HepG2 (cell line): ENCODE measurements at regions not wholly inside any gene's neighbourhood (a gene's known extent, or its start where the extent isn't known, plus 50 kb on each side); places are given as distances from the start of the nearest gene placed in this dataset.

Experiments used
- ATAC-seq: fragments of 200-7000 bp; cut with Tn5 transposase; 3 replicates; pipeline ENCODE4 v1.9.1; 2020; ENCODE audit warnings: mild to moderate bottlenecking, moderate library complexity
- BruUV-seq: library from RNA; stranded (reverse); fragments of 400-500 nt; replicated peaks from 2 replicates; lab custom pipeline; 2021; lab: Mats Ljungman, UMichigan
- CTCF ChIA-PET: fragments of 300-600 bp; formaldehyde crosslinking; extraction: SDS; loops from one replicate; lab custom pipeline; 2021; ENCODE audit warnings: low total read pairs, inconsistent platforms, low intra/inter-chr PET ratio; lab: Yijun Ruan, JAX
- POLR2A ChIA-PET: fragments of 350-600 bp; sonication (Branson Sonifier 250); formaldehyde crosslinking; loops from one replicate; lab custom pipeline; 2020; ENCODE audit warnings: antibody characterized with exemption, inconsistent platforms; lab: Yijun Ruan, JAX
- DNase-seq: peaks from one replicate; pipeline ENCODE4 v3.0.0-alpha.2; 2015; ENCODE audit warnings: low spot score
- FAIRE-seq: peaks from 3 replicates; lab custom pipeline; 2011; peaks lifted over from hg19 to GRCh38; lab: Jason Lieb, UNC
- H2AFZ ChIP-seq: one replicate; pipeline ENCODE4 v1.6.1; 2011; ENCODE audit warnings: low read length, inconsistent platforms
- H3K27ac ChIP-seq: fragments of 300-600 bp; 3 replicates; pipeline ENCODE4 v1.8.0; 2011; ENCODE audit warnings: mixed run types, mild to moderate bottlenecking, mixed read lengths, low read length, inconsistent platforms; ENCODE audit not compliant: insufficient read depth; ENCODE audit errors: extremely low read length
- H3K27me3 ChIP-seq, 2 experiments: fragments of 200-600 bp in 1 of 2; 2 replicates in 1 of 2; 3 replicates in 1 of 2; pipeline versions ENCODE4 v1.6.0 to v1.8.0; 2011; ENCODE audit warnings: low read length in 2 of 2, mild to moderate bottlenecking in 2 of 2, moderate library complexity in 2 of 2, inconsistent platforms in 1 of 2; ENCODE audit not compliant: insufficient read depth in 2 of 2, control insufficient read depth in 1 of 2
- H3K36me3 ChIP-seq, 2 experiments: fragments of 200-600 bp in 1 of 2; replicated peaks in 1 of 2; 2 replicates in 1 of 2; 3 replicates in 1 of 2; pipeline versions ENCODE4 v1.5.1 to v1.8.0; 2011; ENCODE audit warnings: low read length in 2 of 2, inconsistent platforms in 1 of 2; ENCODE audit not compliant: insufficient read depth in 2 of 2, control insufficient read depth in 1 of 2
- H3K4me1 ChIP-seq: 2 replicates; pipeline ENCODE4 v1.5.1; 2012; ENCODE audit warnings: low read length, inconsistent platforms; ENCODE audit not compliant: insufficient read depth
- H3K4me2 ChIP-seq: 2 replicates; pipeline ENCODE4 v1.6.0; 2011; ENCODE audit warnings: low read depth, low read length, inconsistent platforms
- H3K4me3 ChIP-seq, 3 experiments: fragments of 200-600 bp in 1 of 3; sonication (generic), shearing (Covaris generic) in 1 of 3; replicated peaks in 1 of 3; 2 replicates each; pipeline ENCODE4 v1.5.1; 2011 to 2016; ENCODE audit warnings: low read length in 3 of 3, inconsistent platforms in 2 of 3, low read depth in 2 of 3, mild to moderate bottlenecking in 2 of 3, control low read depth in 1 of 3, mixed read lengths in 1 of 3; ENCODE audit not compliant: insufficient read depth in 1 of 3
- H3K79me2 ChIP-seq: one replicate; pipeline ENCODE4 v1.6.1; 2011; ENCODE audit warnings: low read length, inconsistent platforms; ENCODE audit not compliant: insufficient read depth
- H3K9ac ChIP-seq: 2 replicates; pipeline ENCODE4 v1.6.0; 2011; ENCODE audit warnings: mild to moderate bottlenecking, low read depth, low read length, inconsistent platforms; ENCODE audit not compliant: insufficient read depth
- H3K9me3 ChIP-seq: 2 replicates; pipeline ENCODE4 v1.5.1; 2012; ENCODE audit warnings: mild to moderate bottlenecking, low read length
- H4K20me1 ChIP-seq: 2 replicates; pipeline ENCODE4 v1.6.0; 2011; ENCODE audit warnings: inconsistent platforms, mild to moderate bottlenecking, low read length, moderate library complexity; ENCODE audit not compliant: insufficient read depth
- ATF7 ChIP-seq, 2 experiments: fragments of 450-650 bp in 1 of 2; sonication (generic) in 1 of 2; formaldehyde crosslinking in 1 of 2; IDR thresholded peaks; 2 replicates each; pipeline versions ENCODE4 v1.4.0 to v1.6.1; 2016 to 2020; ENCODE audit warnings: antibody characterized with exemption in 1 of 2, mild to moderate bottlenecking in 1 of 2, missing genetic modification reagents in 1 of 2
- CBX1 ChIP-seq: IDR thresholded peaks from one replicate; pipeline ENCODE4 v1.6.1; 2016; ENCODE audit warnings: antibody characterized with exemption, low read depth
- ELF3 ChIP-seq: IDR thresholded peaks from 2 replicates; pipeline ENCODE4 v1.6.1; 2016; ENCODE audit warnings: missing genetic modification reagents, missing compliant biosample characterization
- FOXA3 ChIP-seq: IDR thresholded peaks from 2 replicates; pipeline ENCODE4 v1.6.1; 2016; ENCODE audit warnings: missing genetic modification reagents, missing compliant biosample characterization
- FOXM1 ChIP-seq: sonication (generic); formaldehyde crosslinking; IDR thresholded peaks from 2 replicates; pipeline ENCODE4 v1.5.0; 2020; ENCODE audit warnings: missing genetic modification reagents
- HDAC6 ChIP-seq: fragments of 200-600 bp; sonication (generic); IDR thresholded peaks from 2 replicates; pipeline ENCODE4 v1.7.0; 2017; ENCODE audit warnings: mild to moderate bottlenecking, antibody characterized with exemption, low read length, low read depth
- HNF4A ChIP-seq: sonication (generic); formaldehyde crosslinking; IDR thresholded peaks from 2 replicates; pipeline ENCODE4 v1.4.0; 2020; ENCODE audit warnings: missing genetic modification reagents
- HOXA5 ChIP-seq: sonication (generic); formaldehyde crosslinking; IDR thresholded peaks from 2 replicates; pipeline ENCODE4 v1.4.0; 2020; ENCODE audit warnings: missing genetic modification reagents
- HOXA9 ChIP-seq: sonication (generic); formaldehyde crosslinking; IDR thresholded peaks from 2 replicates; pipeline ENCODE4 v1.8.1; 2022; ENCODE audit warnings: missing genetic modification reagents, mild to moderate bottlenecking, moderate library complexity, borderline replicate concordance
- KAT7 ChIP-seq: IDR thresholded peaks from 2 replicates; pipeline ENCODE4 v1.6.1; 2018; ENCODE audit warnings: borderline replicate concordance, missing compliant biosample characterization
- MLLT10 ChIP-seq: sonication (generic); formaldehyde crosslinking; IDR thresholded peaks from 2 replicates; pipeline ENCODE4 v1.4.0; 2020; ENCODE audit warnings: missing genetic modification reagents
- NFE2 ChIP-seq: sonication (generic); formaldehyde crosslinking; IDR thresholded peaks from 2 replicates; pipeline ENCODE4 v1.4.0; 2020; ENCODE audit warnings: missing genetic modification reagents
- SATB2 ChIP-seq: sonication (generic); formaldehyde crosslinking; IDR thresholded peaks from 2 replicates; pipeline ENCODE4 v1.5.0; 2020; ENCODE audit warnings: missing genetic modification reagents
- SKIL ChIP-seq: sonication (generic); formaldehyde crosslinking; IDR thresholded peaks from 2 replicates; pipeline ENCODE4 v1.8.0; 2022; ENCODE audit warnings: missing genetic modification reagents, mild to moderate bottlenecking, moderate library complexity, borderline replicate concordance
- ZNF230 ChIP-seq: sonication (generic); formaldehyde crosslinking; IDR thresholded peaks from 2 replicates; pipeline ENCODE4 v1.4.0; 2020; ENCODE audit warnings: mild to moderate bottlenecking, missing genetic modification reagents
- ZNF484 ChIP-seq: sonication (generic); formaldehyde crosslinking; IDR thresholded peaks from 2 replicates; pipeline ENCODE4 v1.5.1; 2020; ENCODE audit warnings: mild to moderate bottlenecking, low read depth, missing genetic modification reagents, borderline replicate concordance
- ZNF567 ChIP-seq: sonication (generic); formaldehyde crosslinking; IDR thresholded peaks from 2 replicates; pipeline ENCODE4 v1.8.1; 2023; ENCODE audit warnings: mild to moderate bottlenecking, missing genetic modification reagents, borderline replicate concordance
- ZNF614 ChIP-seq: IDR thresholded peaks from 2 replicates; pipeline ENCODE4 v1.6.1; 2018; ENCODE audit warnings: missing biosample characterization, missing genetic modification reagents, inconsistent platforms, borderline replicate concordance
- WGBS: methylation state at CpG from one replicate; pipeline ENCODE4 v1.1.6; 2017; ENCODE audit warnings: low lambda C conversion rate; 5-methylcytosine and 5-hydroxymethylcytosine counted together
- in situ Hi-C: cut with HindIII; loops from 2 replicates; pipeline ENCODE4 v1.10.0; 2017; ENCODE audit warnings: low pct_unique_long_range_greater_than_20kb; ENCODE audit not compliant: extremely low pct_ligation_motif_present
- intact Hi-C: fragments of 100-400 bp; cut with micrococcal nuclease; formaldehyde crosslinking; loops from one replicate; pipeline ENCODE4 v1.10.0; 2022; ENCODE audit not compliant: unreplicated experiment
- TF ChIP-seq, protein P1 (sequence below): sonication (generic); formaldehyde crosslinking; IDR thresholded peaks from 2 replicates; pipeline ENCODE4 v1.4.0; 2020; ENCODE audit warnings: mild to moderate bottlenecking, missing genetic modification reagents

GRCh38 chr12:87930033-87930432 is 99.2 kb downstream of the C12orf50 start:
- WGBS = 3% methylated on average over 2 of the region's 2 CpGs
- H3K27me3 ChIP-seq = no peaks in the 10 kb centered on the region; a peak in 1 of 5 replicates
- H3K9ac ChIP-seq = no peak overlapping the region
- H2AFZ ChIP-seq = no peak overlapping the region
- CTCF ChIA-PET = no interaction called here
- no peaks in the 10 kb centered on the region for H4K20me1 ChIP-seq
- no peak overlapping the region for H3K27ac ChIP-seq
- TF ChIP-seq, protein P1, sequence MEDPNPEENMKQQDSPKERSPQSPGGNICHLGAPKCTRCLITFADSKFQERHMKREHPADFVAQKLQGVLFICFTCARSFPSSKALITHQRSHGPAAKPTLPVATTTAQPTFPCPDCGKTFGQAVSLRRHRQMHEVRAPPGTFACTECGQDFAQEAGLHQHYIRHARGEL (CRISPR knock-in tag) = no peak
- TF ChIP-seq SKIL (CRISPR knock-in tag) (no peak), ZNF567 (CRISPR knock-in tag) (no peak)
- TF ChIP-seq, all 625 proteins: peak for 0
- no TSS peak for BruUV-seq
- intact Hi-C loops (no loop called here), in situ Hi-C loops (no loop called here)
- FAIRE-seq = no peak
- Histone ChIP-seq H3K79me2 (no peaks in the 10 kb centered on the region), H3K9me3 (no peaks in the 10 kb centered on the region), H3K36me3 (no peaks in the 10 kb centered on the region), H3K4me2 (no peak overlapping the region), H3K4me1 (no peaks in the 10 kb centered on the region), H3K4me3 (no peak overlapping the region)
- no peak for ATAC-seq
- no peak for DNase-seq
- POLR2A ChIA-PET = no interaction called here

DNA sequence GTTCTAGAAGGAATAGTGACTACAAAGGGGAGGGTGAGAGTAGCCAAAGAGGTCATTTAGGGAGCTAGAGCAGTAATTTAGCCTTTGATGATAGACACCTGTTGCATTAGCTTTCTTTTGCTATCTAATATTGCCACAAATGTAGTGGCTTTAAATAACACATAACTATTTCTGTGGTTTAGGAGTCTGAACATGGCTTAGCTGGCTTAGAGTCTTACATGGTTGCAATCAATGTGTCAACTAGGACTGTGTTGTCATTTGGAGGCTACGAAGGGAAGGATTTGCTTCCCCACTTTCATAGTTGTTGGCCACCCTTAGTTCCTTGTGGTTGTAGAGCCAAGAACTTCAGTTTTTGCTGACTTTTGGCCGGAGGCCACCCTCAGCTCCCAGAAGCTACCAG is 99.9 kb downstream of the C12orf50 start:
- DNase-seq (no peak), FAIRE-seq (no peak), ATAC-seq (no peak)
- no peak overlapping the region for H3K27ac ChIP-seq
- no peak overlapping the region for H2AFZ ChIP-seq
- no peaks in the 10 kb centered on the region; a peak in 1 of 5 replicates for H3K27me3 ChIP-seq
- H3K79me2 ChIP-seq = no peaks in the 10 kb centered on the region
- no peak for TF ChIP-seq KAT7 (CRISPR knock-in tag)
- no peak for TF ChIP-seq CBX1
- TF ChIP-seq ZNF614 (CRISPR knock-in tag) = no peak
- no peak for TF ChIP-seq ATF7 (IDR thresholded peaks at IDR 0.05)
- no peak for TF ChIP-seq ATF7 (CRISPR knock-in tag; IDR thresholded peaks at IDR 0.05)
- no peak for TF ChIP-seq HNF4A
- no peak for TF ChIP-seq ELF3
- TF ChIP-seq ZNF230 = no peak
- no peak for TF ChIP-seq HOXA9
- no peak for TF ChIP-seq FOXA3 (CRISPR knock-in tag)
- TF ChIP-seq FOXM1 (CRISPR knock-in tag) = no peak
- no peak for TF ChIP-seq MLLT10 (CRISPR knock-in tag)
- TF ChIP-seq HDAC6 = no peak
- TF ChIP-seq SATB2 (CRISPR knock-in tag) = no peak
- no peak for TF ChIP-seq NFE2 (CRISPR knock-in tag)
- TF ChIP-seq HOXA5 = no peak
- TF ChIP-seq ZNF484 (CRISPR knock-in tag) = no peak
- H3K4me2 ChIP-seq = no peak overlapping the region
- no peaks in the 10 kb centered on the region for H3K4me1 ChIP-seq
- no peak overlapping the region for H3K9ac ChIP-seq
- intact Hi-C loops (no loop called here), in situ Hi-C loops (no loop called here)
- CTCF ChIA-PET = no interaction called here
- BruUV-seq = no TSS peak
- no peaks in the 10 kb centered on the region for H4K20me1 ChIP-seq
- H3K4me3 ChIP-seq = no peak overlapping the region
- POLR2A ChIA-PET = no interaction called here
- H3K36me3 ChIP-seq = no peaks in the 10 kb centered on the region
- 0% methylated on average over 2 of the region's 2 CpGs for WGBS
- H3K9me3 ChIP-seq = no peaks in the 10 kb centered on the region
